ENCODE measurements at regions not wholly inside any gene's neighbourhood (a gene's known extent, or its start where the extent isn't known, plus 50 kb on each side); places are given as distances from the start of the nearest gene placed in this dataset.

GRCh38 chr16:77571115-77571862 is 136.5 kb upstream of the ADAMTS18 start:
- Histone ChIP-seq H3K4me1 (ENCODE audit: insufficient read depth) (no peaks in the 10 kb centered on the region), H3K27ac (no peak overlapping the region), H3K27me3 (no peaks in the 10 kb centered on the region), H3K4me3 (no peak overlapping the region), H3K9me3 (no peaks in the 10 kb centered on the region), H3K36me3 (no peaks in the 10 kb centered on the region)
- WGBS, 3 donors, result 23 to 43% (median 42%) methylated on average over 4 of the region's 4 CpGs
- TF ChIP-seq POLR2A (IDR thresholded peaks at IDR 0.05) (no peak), CTCF (IDR thresholded peaks at IDR 0.05) (no peak)
- intact Hi-C loops (cut with DNase I), result no loop called here
- DNase-seq, result no peak

DNA sequence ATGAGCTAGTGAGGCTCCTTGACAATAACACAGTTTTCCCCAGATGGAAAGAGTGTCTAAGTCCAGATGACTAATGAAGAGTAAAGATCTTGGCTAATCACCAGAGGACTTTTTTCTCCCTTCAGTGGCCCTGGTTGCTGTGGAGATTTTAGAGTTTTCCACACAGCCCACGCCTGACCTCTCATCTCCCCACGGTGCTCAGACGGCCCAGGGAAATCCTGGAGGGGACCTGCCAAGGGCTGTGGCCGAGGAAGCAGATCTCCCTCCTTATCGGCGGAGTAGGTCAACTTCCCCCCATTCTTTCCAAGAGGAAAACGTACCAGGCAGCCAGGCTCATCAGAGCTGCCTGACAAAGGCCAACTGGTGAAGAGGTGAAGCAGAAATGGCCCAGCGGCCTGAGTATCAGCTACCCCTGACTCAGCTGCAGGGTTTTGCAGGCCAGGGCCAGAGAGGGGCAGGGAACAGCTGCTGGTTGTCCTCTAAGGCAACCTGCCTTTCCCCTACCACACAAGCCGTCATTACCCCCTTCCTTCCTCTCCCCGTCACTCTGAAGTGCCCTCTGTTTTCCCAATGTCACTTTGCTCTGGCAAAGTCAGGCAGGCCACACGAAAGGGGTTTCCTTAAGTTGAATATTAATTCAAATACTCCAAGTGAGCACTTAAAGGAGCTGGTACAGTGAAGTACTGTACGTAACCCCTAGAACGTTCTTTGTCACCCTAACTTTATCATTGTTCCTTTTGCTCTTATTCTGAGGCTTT is 140.2 kb upstream of the ADAMTS18 start:
- H3K27ac ChIP-seq, result no peak overlapping the region
- TF ChIP-seq EP300 (IDR thresholded peaks at IDR 0.05), result no peak
- intact Hi-C loops (cut with DNase I), result no loop called here
- H3K27me3 ChIP-seq, result no peaks in the 10 kb centered on the region
- H3K4me3 ChIP-seq, result no peak overlapping the region
- WGBS, 3 donors, result 34 to 46% (median 39%) methylated on average over 13 of the region's 13 CpGs
- H3K36me3 ChIP-seq, result no peaks in the 10 kb centered on the region
- DNase-seq, result peak in 4 of 5 donors; percentile 19 to 33 (median 22)
- no peaks in the 10 kb centered on the region for H3K9me3 ChIP-seq
- no peaks in the 10 kb centered on the region for H3K4me1 ChIP-seq (ENCODE audit: insufficient read depth)

DNA sequence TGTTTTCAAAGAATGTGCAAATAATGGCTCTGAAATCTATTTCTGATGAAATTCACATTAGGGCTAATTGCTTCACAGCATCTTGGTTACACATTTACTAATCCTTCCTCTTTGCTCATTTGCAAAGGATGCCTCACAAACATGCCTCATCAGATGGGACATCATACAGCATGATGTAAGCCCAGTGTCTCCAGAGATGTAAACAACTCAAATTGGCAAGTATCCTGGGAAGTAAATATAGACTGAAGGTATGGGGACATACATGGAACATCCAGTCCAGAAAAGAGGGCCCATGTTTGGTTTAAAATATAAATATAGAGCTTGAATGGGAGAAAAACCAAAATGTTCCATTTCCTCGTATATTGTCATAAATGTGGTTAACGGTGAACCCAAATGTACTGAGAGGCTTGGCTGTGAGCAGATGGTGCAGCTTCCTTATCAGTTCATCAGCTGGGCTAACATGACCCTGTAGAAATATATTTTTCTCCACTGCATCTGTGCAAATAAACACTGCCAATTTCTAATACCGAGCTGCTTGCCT is 142.9 kb upstream of the NUDT7 start:
- Histone ChIP-seq H3K9me3 (no peaks in the 10 kb centered on the region), H3K4me1 (ENCODE audit: insufficient read depth) (no peaks in the 10 kb centered on the region), H3K36me3 (no peaks in the 10 kb centered on the region), H3K27ac (no peak overlapping the region), H3K4me3 (no peak overlapping the region), H3K27me3 (no peaks in the 10 kb centered on the region)
- DNase-seq, result no peak
- intact Hi-C loops (cut with DNase I), result no loop called here
- TF ChIP-seq CTCF (IDR thresholded peaks at IDR 0.05), result no peak
- TF ChIP-seq EP300 (IDR thresholded peaks at IDR 0.05), result no peak
- TF ChIP-seq POLR2A (IDR thresholded peaks at IDR 0.05), result no peak
- 35 to 45% (median 41%) methylated on average over 3 of the region's 3 CpGs for WGBS, 3 donors

- Histone ChIP-seq H3K4me1 (ENCODE audit: insufficient read depth) (no peaks in the 10 kb centered on the region), H3K36me3 (no peaks in the 10 kb centered on the region), H3K9me3 (no peaks in the 10 kb centered on the region), H3K4me3 (no peak overlapping the region), H3K27ac (no peak overlapping the region), H3K27me3 (no peaks in the 10 kb centered on the region)
- TF ChIP-seq CTCF (IDR thresholded peaks at IDR 0.05) (no peak), POLR2A (IDR thresholded peaks at IDR 0.05) (no peak), EP300 (IDR thresholded peaks at IDR 0.05) (no peak)
- 44 to 72% (median 70%) methylated on average over 2 of the region's 2 CpGs for WGBS, 3 donors
- intact Hi-C loops (cut with DNase I), result loop anchor here in 3 of 4 donors (5.0 to 10.0 kb wide), 2 partner anchors 344 to 347 kb away; no protein-coding TSS in a partner anchor
- DNase-seq, result no peak
Measured at GRCh38 chr16:77581706-77582105, 140.6 kb upstream of the NUDT7 start.
